GM11168 (cell line): ENCODE measurements at regions not wholly inside any gene's neighbourhood (a gene's known extent, or its start where the extent isn't known, plus 50 kb on each side); places are given as distances from the start of the nearest gene placed in this dataset.

Experiments
- in situ Hi-C: fragments of 300-500 bp; cut with MboI; formaldehyde crosslinking; loops from one replicate; pipeline ENCODE4 v1.12.0; 2022; ENCODE audit warnings: low sequenced_read_pairs; ENCODE audit not compliant: unreplicated experiment

- in situ Hi-C loops: no loop called here
These were observed 199.4 kb downstream of the MED10 start for GRCh38 chr5:6178846-6179532.

GRCh38 chr5:6177926-6178325, 200.4 kb downstream of the MED10 start:
- in situ Hi-C loops: no loop called here

- in situ Hi-C loops: no loop called here
These were observed 202.1 kb downstream of the MED10 start for GRCh38 chr5:6176102-6176693.

GRCh38 chr5:6175172-6175854, 203.0 kb downstream of the MED10 start:
- in situ Hi-C loops: no loop called here

- in situ Hi-C loops: no loop called here
These were observed 208.7 kb downstream of the MED10 start for GRCh38 chr5:6169660-6170059.

- in situ Hi-C loops: no loop called here
These were observed 211.5 kb downstream of the MED10 start for GRCh38 chr5:6166698-6167394.

- in situ Hi-C loops: no loop called here
These were observed 214.4 kb downstream of the MED10 start for GRCh38 chr5:6163913-6164312.

- in situ Hi-C loops: no loop called here
These were observed 216.2 kb downstream of the MED10 start for GRCh38 chr5:6162175-6162574.

GRCh38 chr5:6161257-6161656, 217.1 kb downstream of the MED10 start:
- in situ Hi-C loops: no loop called here

GRCh38 chr5:6159832-6160430, 218.4 kb downstream of the MED10 start:
- in situ Hi-C loops: no loop called here

GRCh38 chr5:6158974-6159831, 219.1 kb downstream of the MED10 start:
- in situ Hi-C loops: no loop called here

- in situ Hi-C loops: no loop called here
These were observed 224.1 kb downstream of the MED10 start for GRCh38 chr5:6154216-6154615.

- in situ Hi-C loops: no loop called here
These were observed 232.1 kb downstream of the MED10 start for GRCh38 chr5:6146271-6146670.

GRCh38 chr5:6145616-6146237, 232.6 kb downstream of the MED10 start:
- in situ Hi-C loops: no loop called here

- in situ Hi-C loops: no loop called here
These were observed 234.8 kb downstream of the MED10 start for GRCh38 chr5:6143523-6143922.

GRCh38 chr5:6142353-6142752, 236.0 kb downstream of the MED10 start:
- in situ Hi-C loops: no loop called here

GRCh38 chr5:6140219-6140618, 238.1 kb downstream of the MED10 start:
- in situ Hi-C loops: no loop called here

- in situ Hi-C loops: no loop called here
These were observed 242.4 kb downstream of the MED10 start for GRCh38 chr5:6135977-6136376.

- in situ Hi-C loops: no loop called here
These were observed 244.1 kb downstream of the MED10 start for GRCh38 chr5:6134281-6134680.
